DOHH2 (cell line): ENCODE measurements at regions not wholly inside any gene's neighbourhood (a gene's known extent, or its start where the extent isn't known, plus 50 kb on each side); places are given as distances from the start of the nearest gene placed in this dataset.

ENCODE experiments used
- H3F3A ChIP-seq: fragments of 200-600 bp; sonication (generic), shearing (Covaris generic); 2 replicates; pipeline ENCODE4 v1.6.0; 2016; ENCODE audit warnings: antibody characterized with exemption, mild to moderate bottlenecking; ENCODE audit not compliant: control insufficient read depth, insufficient read depth
- H3K27ac ChIP-seq: fragments of 200-600 bp; sonication (generic); 2 replicates; pipeline ENCODE4 v1.5.1; 2014; ENCODE audit warnings: low read depth, mild to moderate bottlenecking, low read length, moderate library complexity
- H3K27me3 ChIP-seq: fragments of 200-600 bp; sonication (generic); 2 replicates; pipeline ENCODE4 v1.6.1; 2014; ENCODE audit warnings: mild to moderate bottlenecking, low read length, mixed read lengths; ENCODE audit not compliant: control insufficient read depth
- H3K36me3 ChIP-seq: fragments of 200-600 bp; sonication (generic); 2 replicates; pipeline ENCODE4 v1.6.1; 2014; ENCODE audit warnings: mild to moderate bottlenecking, low read length, moderate library complexity, mixed read lengths; ENCODE audit not compliant: control insufficient read depth
- H3K4me1 ChIP-seq: fragments of 200-600 bp; sonication (generic); 2 replicates; pipeline ENCODE4 v1.6.1; 2014; ENCODE audit warnings: mild to moderate bottlenecking, low read length, mixed read lengths; ENCODE audit not compliant: control insufficient read depth
- H3K4me2 ChIP-seq: fragments of 200-600 bp; sonication (generic); 2 replicates; pipeline ENCODE4 v1.6.0; 2014; ENCODE audit warnings: mild to moderate bottlenecking, low read length, moderate library complexity
- H3K4me3 ChIP-seq: fragments of 200-600 bp; sonication (generic); 2 replicates; pipeline ENCODE4 v1.5.1; 2014; ENCODE audit warnings: mild to moderate bottlenecking, low read length, mixed read lengths
- H3K79me2 ChIP-seq: fragments of 200-600 bp; sonication (generic); 2 replicates; pipeline ENCODE4 v1.6.1; 2014; ENCODE audit warnings: mild to moderate bottlenecking, low read length, mixed read lengths; ENCODE audit not compliant: control insufficient read depth
- H3K9me2 ChIP-seq: fragments of 200-600 bp; sonication (generic); replicated peaks from 2 replicates; pipeline ENCODE4 v1.6.1; 2014; ENCODE audit warnings: mild to moderate bottlenecking, low read length, mixed read lengths; ENCODE audit not compliant: control insufficient read depth
- H3K9me3 ChIP-seq: fragments of 200-600 bp; sonication (generic); 2 replicates; pipeline ENCODE4 v1.6.1; 2014; ENCODE audit warnings: antibody characterized with exemption, low read length, mixed read lengths; ENCODE audit not compliant: control insufficient read depth, insufficient read depth
- H4K20me1 ChIP-seq: fragments of 200-600 bp; sonication (generic); 2 replicates; pipeline ENCODE4 v1.6.0; 2014; ENCODE audit warnings: low read depth, mild to moderate bottlenecking, antibody characterized with exemption, low read length, moderate library complexity; ENCODE audit not compliant: control insufficient read depth, insufficient read depth
- CTCF ChIP-seq: fragments of 200-600 bp; sonication (generic); IDR thresholded peaks from one replicate; pipeline ENCODE4 v1.5.1; 2014; ENCODE audit warnings: antibody characterized with exemption, mild to moderate bottlenecking, low read depth, low read length; ENCODE audit not compliant: poor library complexity, severe bottlenecking
- EZH2phosphoT487 ChIP-seq: fragments of 200-600 bp; sonication (generic); IDR thresholded peaks from 2 replicates; pipeline ENCODE4 v1.6.1; 2017; ENCODE audit warnings: borderline replicate concordance, mild to moderate bottlenecking, antibody characterized with exemption, low read length, moderate library complexity, mixed read lengths

DNA sequence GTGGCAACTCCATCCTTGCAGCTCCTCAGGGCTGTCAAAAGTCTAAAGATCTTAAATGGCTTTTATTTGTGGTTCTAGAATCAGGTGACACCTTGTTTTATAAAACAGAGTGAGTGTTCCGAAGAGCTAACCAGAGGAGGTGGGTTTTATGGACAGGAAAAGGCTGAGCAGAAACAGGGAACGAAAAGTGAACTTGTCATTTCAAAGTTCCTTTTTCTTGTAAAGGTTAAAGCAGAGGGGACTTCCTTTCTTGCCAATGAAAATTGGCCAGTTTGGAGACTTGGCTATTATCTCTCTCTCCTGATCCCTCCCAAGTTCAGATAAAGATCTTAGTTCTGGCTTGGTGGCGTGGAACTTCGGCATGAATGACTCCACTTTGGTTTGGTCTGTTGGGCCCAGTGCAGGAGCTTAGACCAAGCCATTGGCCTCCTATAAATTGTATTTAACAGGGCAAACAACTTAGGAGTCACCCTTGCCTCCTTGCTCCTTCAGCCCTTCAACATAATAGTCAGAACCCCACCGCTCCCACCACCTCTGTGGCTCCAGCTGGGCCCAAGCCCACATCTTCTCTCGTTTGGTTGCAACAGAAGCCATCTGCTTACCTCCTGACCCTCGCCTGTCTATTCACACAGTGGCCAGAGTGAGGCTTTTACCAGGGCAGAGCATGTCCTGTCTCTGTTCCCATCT lies 102.4 kb upstream of the THY1 start:
- H4K20me1 ChIP-seq: no peaks in the 10 kb centered on the region
- H3K4me3 ChIP-seq: no peak overlapping the region
- H3K36me3 ChIP-seq: no peaks in the 10 kb centered on the region
- H3K9me2 ChIP-seq: no peaks in the 10 kb centered on the region
- no peaks in the 10 kb centered on the region for H3K9me3 ChIP-seq
- no peak overlapping the region for H3K4me2 ChIP-seq
- TF ChIP-seq CTCF (no peak), EZH2phosphoT487 (no peak)
- H3K27ac ChIP-seq: no peak overlapping the region
- H3K27me3 ChIP-seq: peaks cover 4% of the 10 kb centered on the region
- no peaks in the 10 kb centered on the region for H3F3A ChIP-seq
- H3K4me1 ChIP-seq: no peaks in the 10 kb centered on the region
- H3K79me2 ChIP-seq: no peaks in the 10 kb centered on the region

- no peak overlapping the region for H3K4me3 ChIP-seq
- no peaks in the 10 kb centered on the region for H3K4me1 ChIP-seq
- no peaks in the 10 kb centered on the region for H3K9me3 ChIP-seq
- H4K20me1 ChIP-seq: no peaks in the 10 kb centered on the region
- no peaks in the 10 kb centered on the region for H3K9me2 ChIP-seq
- no peak overlapping the region for H3K27ac ChIP-seq
- peaks cover 4% of the 10 kb centered on the region for H3K27me3 ChIP-seq
- no peak overlapping the region for H3K4me2 ChIP-seq
- no peaks in the 10 kb centered on the region for H3K79me2 ChIP-seq
- H3F3A ChIP-seq: no peaks in the 10 kb centered on the region
- H3K36me3 ChIP-seq: no peaks in the 10 kb centered on the region
- TF ChIP-seq CTCF (no peak), EZH2phosphoT487 (no peak)
Measured at GRCh38 chr11:119523539-119524157, 100.7 kb upstream of the THY1 start.

GRCh38 chr11:119522609-119523008 lies 99.6 kb upstream of the THY1 start:
- no peaks in the 10 kb centered on the region for H3K79me2 ChIP-seq
- H3K4me1 ChIP-seq: no peaks in the 10 kb centered on the region
- no peak overlapping the region for H3K4me3 ChIP-seq
- no peaks in the 10 kb centered on the region for H3F3A ChIP-seq
- peaks cover 4% of the 10 kb centered on the region for H3K27me3 ChIP-seq
- H3K36me3 ChIP-seq: no peaks in the 10 kb centered on the region
- no peaks in the 10 kb centered on the region for H3K9me2 ChIP-seq
- H4K20me1 ChIP-seq: no peaks in the 10 kb centered on the region
- no peak overlapping the region for H3K4me2 ChIP-seq
- no peak overlapping the region for H3K27ac ChIP-seq
- H3K9me3 ChIP-seq: no peaks in the 10 kb centered on the region
- TF ChIP-seq CTCF: no peak
- TF ChIP-seq EZH2phosphoT487: no peak
